ENCODE measurements at regions not wholly inside any gene's neighbourhood (a gene's known extent, or its start where the extent isn't known, plus 50 kb on each side); places are given as distances from the start of the nearest gene placed in this dataset.
"Not testable (repeated sequence)": the region's sequence is repeated elsewhere in the genome, so short reads cannot be mapped to it uniquely, and the experiment has no call there.

DNA sequence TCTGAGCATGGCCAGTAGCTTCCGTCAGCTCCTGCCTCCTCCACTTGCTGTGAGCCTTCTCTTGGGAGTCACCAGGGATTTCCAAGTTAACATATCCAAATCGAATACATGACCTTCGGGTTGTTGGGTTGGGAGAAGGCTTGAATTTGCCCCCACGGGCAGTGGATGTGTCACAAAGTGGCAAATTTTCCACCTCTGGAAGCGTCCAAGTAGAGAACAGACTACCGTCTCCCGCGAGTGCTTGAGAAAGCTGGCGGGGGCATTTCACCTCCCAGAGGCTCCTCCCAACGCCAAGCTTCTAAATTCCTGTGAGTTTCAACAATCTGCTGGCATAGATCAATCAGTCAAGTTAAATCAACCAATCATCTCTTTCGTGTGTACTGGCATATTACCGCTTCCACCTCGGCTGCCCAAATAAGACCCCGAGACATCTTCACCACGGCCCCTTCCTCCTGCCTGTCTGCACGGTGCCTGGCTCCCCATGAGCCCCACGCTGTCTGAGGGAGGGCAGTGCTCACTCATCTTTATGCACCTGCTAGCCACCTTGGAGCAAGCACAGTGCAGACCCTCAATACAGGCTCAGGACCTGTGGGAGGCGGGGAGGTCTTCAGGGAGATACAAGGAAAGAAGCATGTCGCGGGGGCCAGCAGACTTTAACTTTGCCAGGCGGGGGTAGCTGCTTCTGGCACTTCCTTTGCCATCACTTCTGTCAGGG is 79.1 kb downstream of the MRPL36 start:
- H3K4me3 ChIP-seq (ENCODE audit: low read length), result no peak overlapping the region
- no peaks in the 10 kb centered on the region for H3K27me3 ChIP-seq (ENCODE audit: control insufficient read depth, insufficient read depth, low read length)
- H3K4me2 ChIP-seq (ENCODE audit: low read length), result no peak overlapping the region
- H3K9ac ChIP-seq (ENCODE audit: low read depth, low read length), result no peak overlapping the region
- no peaks in the 10 kb centered on the region for H3K36me3 ChIP-seq (ENCODE audit: insufficient read depth, low read length)
- H3K4me1 ChIP-seq (ENCODE audit: control insufficient read depth, insufficient read depth, low read length), result no peaks in the 10 kb centered on the region
- H3K9me3 ChIP-seq (replicated peaks; ENCODE audit: low read length), result peaks cover 4% of the 10 kb centered on the region

DNA sequence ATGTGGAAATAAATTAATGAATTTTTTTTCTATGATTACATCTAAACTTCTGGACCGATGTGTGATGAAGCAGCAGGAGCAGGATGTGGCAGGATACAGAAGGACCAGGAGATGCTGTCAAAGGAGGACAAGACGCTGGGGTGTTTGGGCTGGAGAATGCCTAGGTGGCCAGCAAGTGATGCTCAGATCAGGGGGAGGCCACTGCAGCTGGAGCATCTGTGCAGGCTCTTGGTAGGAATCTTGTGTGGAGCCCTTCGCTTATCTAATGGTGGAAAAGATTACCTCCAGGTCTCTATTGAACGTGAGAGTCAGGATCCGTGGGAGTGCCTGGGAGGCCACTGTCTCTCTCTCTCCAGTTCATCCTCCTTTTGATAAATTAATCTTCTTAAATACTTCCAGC is 79.8 kb downstream of the MRPL36 start:
- Histone ChIP-seq H3K9ac (ENCODE audit: low read depth, low read length) (no peak overlapping the region), H3K4me3 (ENCODE audit: low read length) (no peak overlapping the region), H3K27me3 (ENCODE audit: control insufficient read depth, insufficient read depth, low read length) (no peaks in the 10 kb centered on the region), H3K36me3 (ENCODE audit: insufficient read depth, low read length) (no peaks in the 10 kb centered on the region), H3K4me2 (ENCODE audit: low read length) (no peak overlapping the region), H3K9me3 (replicated peaks; ENCODE audit: low read length) (peaks cover 4% of the 10 kb centered on the region), H3K4me1 (ENCODE audit: control insufficient read depth, insufficient read depth, low read length) (no peaks in the 10 kb centered on the region)

DNA sequence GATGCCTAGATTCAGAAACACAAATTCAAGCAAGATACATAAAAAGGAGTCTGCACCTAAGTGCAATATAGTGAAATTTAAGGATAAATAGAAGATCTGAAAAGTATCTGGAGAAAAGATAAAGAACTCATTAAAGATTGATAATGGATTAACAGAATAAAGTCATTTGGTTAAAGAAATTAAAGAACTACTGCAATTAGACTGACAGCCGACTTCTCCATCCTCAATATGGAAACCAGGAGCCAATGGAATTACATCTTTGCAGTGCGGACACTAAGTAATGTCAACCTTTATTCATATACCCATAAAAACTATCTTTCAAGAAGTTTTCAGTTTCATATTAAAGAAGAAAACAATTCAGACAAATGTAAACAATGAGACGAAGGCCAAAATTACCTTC is 81.0 kb downstream of the MRPL36 start:
- Histone ChIP-seq H3K4me1 (ENCODE audit: control insufficient read depth, insufficient read depth, low read length) (no peaks in the 10 kb centered on the region), H3K4me2 (ENCODE audit: low read length) (no peak overlapping the region), H3K9me3 (replicated peaks; ENCODE audit: low read length) (peaks cover 4% of the 10 kb centered on the region), H3K36me3 (ENCODE audit: insufficient read depth, low read length) (no peaks in the 10 kb centered on the region), H3K4me3 (ENCODE audit: low read length) (no peak overlapping the region), H3K27me3 (ENCODE audit: control insufficient read depth, insufficient read depth, low read length) (no peaks in the 10 kb centered on the region), H3K9ac (ENCODE audit: low read depth, low read length) (no peak overlapping the region)

DNA sequence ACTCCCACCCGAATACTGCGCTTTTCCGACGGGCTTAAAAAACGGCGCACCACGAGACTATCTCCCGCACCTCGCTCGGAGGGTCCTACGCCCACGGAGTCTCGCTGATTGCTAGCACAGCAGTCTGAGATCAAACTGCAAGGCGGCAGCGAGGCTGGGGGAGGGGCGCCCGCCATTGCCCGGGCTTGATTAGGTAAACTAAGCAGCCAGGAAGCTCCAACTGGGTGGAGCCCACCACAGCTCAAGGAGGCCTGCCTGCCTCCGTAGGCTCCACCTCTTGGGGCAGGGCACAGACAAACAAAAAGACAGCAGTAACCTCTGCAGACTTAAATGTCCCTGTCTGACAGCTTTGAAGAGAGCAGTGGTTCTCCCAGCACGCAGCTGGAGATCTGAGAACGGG is 89.5 kb downstream of the MRPL36 start:
- H3K27me3 ChIP-seq (ENCODE audit: control insufficient read depth, insufficient read depth, low read length); H3K9ac ChIP-seq (ENCODE audit: low read depth, low read length); H3K4me3 ChIP-seq (ENCODE audit: low read length); H3K4me1 ChIP-seq (ENCODE audit: control insufficient read depth, insufficient read depth, low read length); H3K9me3 ChIP-seq (replicated peaks; ENCODE audit: low read length); H3K4me2 ChIP-seq (ENCODE audit: low read length); H3K36me3 ChIP-seq (ENCODE audit: insufficient read depth, low read length): not testable (repeated sequence)

DNA sequence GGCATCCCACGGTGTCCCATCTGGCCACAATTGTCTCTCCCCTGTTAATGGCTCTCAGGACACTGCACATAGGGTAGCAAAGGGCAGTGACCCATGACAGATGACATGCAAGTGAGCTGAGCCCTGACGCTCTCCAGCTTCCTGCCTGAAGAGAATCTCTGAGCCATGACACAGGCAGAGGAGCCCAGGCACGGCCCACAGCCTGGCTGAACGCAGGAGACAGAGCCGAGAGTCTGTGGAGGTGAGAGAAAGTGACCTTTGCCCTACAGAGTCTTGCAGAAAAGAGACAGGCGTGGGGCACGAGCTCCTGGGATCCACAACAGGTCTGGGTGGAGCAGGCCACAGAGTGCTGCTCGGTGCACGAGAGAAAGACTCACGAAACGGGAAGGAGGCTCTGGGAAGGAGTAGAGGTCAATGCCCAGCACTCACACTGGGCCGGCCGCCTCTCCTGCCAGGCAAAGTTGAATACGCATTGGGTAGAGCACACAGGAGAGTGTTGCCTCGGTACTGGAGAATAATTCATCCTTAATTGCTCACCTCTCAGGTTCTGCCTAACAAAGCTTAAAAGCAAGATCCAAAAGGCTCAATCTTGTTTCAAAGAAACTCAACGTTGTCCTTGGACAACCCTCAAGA is 90.3 kb downstream of the MRPL36 start:
- peaks cover 2% of the 10 kb centered on the region for H3K27me3 ChIP-seq (ENCODE audit: control insufficient read depth, insufficient read depth, low read length)
- H3K4me1 ChIP-seq (ENCODE audit: control insufficient read depth, insufficient read depth, low read length), result no peaks in the 10 kb centered on the region
- H3K36me3 ChIP-seq (ENCODE audit: insufficient read depth, low read length), result no peaks in the 10 kb centered on the region
- H3K4me3 ChIP-seq (ENCODE audit: low read length), result no peak overlapping the region
- no peaks in the 10 kb centered on the region for H3K9me3 ChIP-seq (replicated peaks; ENCODE audit: low read length)
- H3K4me2 ChIP-seq (ENCODE audit: low read length), result no peak overlapping the region
- H3K9ac ChIP-seq (ENCODE audit: low read depth, low read length), result no peak overlapping the region

DNA sequence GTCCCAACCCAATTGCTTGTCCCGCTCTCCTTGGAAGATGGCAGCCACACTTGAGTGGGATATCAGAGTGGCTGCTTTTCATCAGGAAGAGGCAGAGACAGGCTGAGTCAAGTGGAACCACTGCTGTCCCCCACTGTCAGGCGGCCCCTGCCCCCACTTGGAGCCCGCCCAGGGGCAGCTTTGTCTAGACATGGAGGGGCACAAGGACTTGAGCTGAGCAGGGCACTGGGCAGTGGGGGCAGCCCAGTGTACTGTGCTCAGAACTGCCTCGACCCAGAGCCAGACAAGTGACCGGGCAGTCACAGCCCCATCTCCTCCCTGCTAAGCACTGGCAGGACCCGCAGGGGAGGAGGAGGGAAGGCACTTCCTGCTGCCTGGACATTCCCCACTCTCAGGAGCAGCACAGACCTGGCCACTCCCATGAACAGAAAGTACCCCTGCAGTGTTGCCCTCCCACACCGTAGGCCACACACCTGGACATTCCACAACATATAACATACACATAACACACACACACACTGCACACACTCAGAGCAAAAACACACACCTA is 91.0 kb downstream of the MRPL36 start:
- peaks cover 2% of the 10 kb centered on the region for H3K27me3 ChIP-seq (ENCODE audit: control insufficient read depth, insufficient read depth, low read length)
- H3K4me2 ChIP-seq (ENCODE audit: low read length), result no peak overlapping the region
- no peaks in the 10 kb centered on the region for H3K9me3 ChIP-seq (replicated peaks; ENCODE audit: low read length)
- H3K9ac ChIP-seq (ENCODE audit: low read depth, low read length), result no peak overlapping the region
- H3K36me3 ChIP-seq (ENCODE audit: insufficient read depth, low read length), result no peaks in the 10 kb centered on the region
- H3K4me1 ChIP-seq (ENCODE audit: control insufficient read depth, insufficient read depth, low read length), result no peaks in the 10 kb centered on the region
- no peak overlapping the region for H3K4me3 ChIP-seq (ENCODE audit: low read length)

DNA sequence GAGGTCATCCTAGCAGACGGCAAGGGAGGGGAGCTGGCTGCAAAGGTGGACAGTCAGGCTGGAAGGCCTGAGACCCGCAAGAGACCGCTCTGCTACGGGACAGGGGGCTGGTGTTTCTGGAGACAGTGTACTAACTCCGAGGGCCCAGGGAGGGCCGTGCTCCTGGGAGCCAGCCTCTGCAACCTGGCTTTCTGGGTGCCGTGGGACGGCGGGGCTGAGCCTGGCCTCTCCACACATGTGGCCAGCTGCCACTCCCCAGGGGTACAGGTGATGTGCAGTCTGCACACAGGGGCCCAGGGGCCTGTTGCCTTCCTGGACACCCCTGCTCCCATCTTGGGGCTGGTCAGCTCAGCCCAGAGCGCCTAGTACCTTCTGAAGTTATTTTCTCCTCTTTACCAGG is 92.2 kb downstream of the MRPL36 start:
- H3K4me2 ChIP-seq (ENCODE audit: low read length), result no peak overlapping the region
- no peak overlapping the region for H3K9ac ChIP-seq (ENCODE audit: low read depth, low read length)
- H3K9me3 ChIP-seq (replicated peaks; ENCODE audit: low read length), result no peaks in the 10 kb centered on the region
- peaks cover 4% of the 10 kb centered on the region for H3K27me3 ChIP-seq (ENCODE audit: control insufficient read depth, insufficient read depth, low read length)
- no peaks in the 10 kb centered on the region for H3K4me1 ChIP-seq (ENCODE audit: control insufficient read depth, insufficient read depth, low read length)
- no peak overlapping the region for H3K4me3 ChIP-seq (ENCODE audit: low read length)
- H3K36me3 ChIP-seq (ENCODE audit: insufficient read depth, low read length), result no peaks in the 10 kb centered on the region

DNA sequence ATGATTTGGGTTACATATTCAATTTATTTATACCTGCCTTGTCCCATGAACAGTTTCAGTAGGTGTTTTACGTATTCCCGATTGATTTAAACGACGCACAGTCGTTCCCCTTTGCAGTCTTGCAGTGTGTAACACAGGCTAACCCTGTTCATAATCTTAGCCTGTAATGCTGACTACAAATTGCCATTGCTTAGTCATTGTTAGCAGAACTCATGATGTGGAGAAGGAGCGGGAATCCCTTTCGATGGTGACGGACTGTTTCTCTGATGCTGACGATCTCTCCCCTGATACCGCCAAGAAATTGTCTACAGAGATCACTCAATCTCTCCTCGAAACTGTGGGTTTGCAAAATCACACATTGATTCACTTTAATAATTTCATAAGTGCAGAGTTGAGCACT is 93.2 kb downstream of the MRPL36 start:
- no peaks in the 10 kb centered on the region for H3K36me3 ChIP-seq (ENCODE audit: insufficient read depth, low read length)
- H3K4me2 ChIP-seq (ENCODE audit: low read length), result no peak overlapping the region
- no peak overlapping the region for H3K9ac ChIP-seq (ENCODE audit: low read depth, low read length)
- no peak overlapping the region for H3K4me3 ChIP-seq (ENCODE audit: low read length)
- no peaks in the 10 kb centered on the region for H3K4me1 ChIP-seq (ENCODE audit: control insufficient read depth, insufficient read depth, low read length)
- H3K9me3 ChIP-seq (replicated peaks; ENCODE audit: low read length), result no peaks in the 10 kb centered on the region
- peaks cover 5% of the 10 kb centered on the region for H3K27me3 ChIP-seq (ENCODE audit: control insufficient read depth, insufficient read depth, low read length)

DNA sequence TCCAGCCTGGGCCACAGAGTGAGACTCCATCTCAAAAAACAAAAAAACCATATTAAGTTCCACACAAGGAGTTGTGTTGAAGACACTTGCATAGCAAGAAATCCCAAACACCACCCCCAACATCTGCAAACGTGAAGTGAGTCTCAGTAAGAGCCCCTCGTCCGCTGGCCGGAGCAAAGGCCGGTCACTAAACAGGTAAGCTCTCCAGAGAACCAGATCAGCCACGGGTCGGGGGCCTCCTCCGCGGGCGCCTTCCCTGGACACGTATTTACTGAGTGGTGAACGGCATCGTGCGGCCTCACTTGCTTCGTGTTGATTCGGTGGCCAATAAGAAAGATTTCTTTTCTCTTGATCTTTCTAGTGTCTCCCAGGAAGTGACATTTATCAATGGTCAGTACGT is 93.6 kb downstream of the MRPL36 start:
- H3K27me3 ChIP-seq (ENCODE audit: control insufficient read depth, insufficient read depth, low read length), result peaks cover 5% of the 10 kb centered on the region
- no peak overlapping the region for H3K9ac ChIP-seq (ENCODE audit: low read depth, low read length)
- no peaks in the 10 kb centered on the region for H3K36me3 ChIP-seq (ENCODE audit: insufficient read depth, low read length)
- H3K9me3 ChIP-seq (replicated peaks; ENCODE audit: low read length), result no peaks in the 10 kb centered on the region
- no peaks in the 10 kb centered on the region for H3K4me1 ChIP-seq (ENCODE audit: control insufficient read depth, insufficient read depth, low read length)
- no peak overlapping the region for H3K4me3 ChIP-seq (ENCODE audit: low read length)
- H3K4me2 ChIP-seq (ENCODE audit: low read length), result no peak overlapping the region

DNA sequence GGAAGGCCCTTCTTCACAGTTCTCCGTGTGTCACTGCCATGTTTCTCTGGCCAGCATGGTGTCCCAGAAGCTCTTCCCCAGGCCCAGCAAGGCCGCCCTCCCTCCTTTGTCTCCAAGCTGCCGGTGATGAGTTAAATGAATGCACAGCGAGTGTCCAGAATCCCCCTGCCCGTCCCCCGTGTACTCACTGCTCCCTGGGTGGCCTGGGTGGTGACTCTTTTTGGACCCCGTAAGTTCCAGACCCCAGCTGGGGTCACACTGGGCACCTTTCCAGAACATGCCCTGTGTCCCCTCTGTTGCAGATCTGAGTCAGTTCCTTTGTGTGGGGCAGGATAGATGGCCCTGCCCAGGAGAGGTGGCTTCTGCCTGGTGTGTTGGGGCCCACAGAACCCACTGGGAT is 95.0 kb downstream of the MRPL36 start:
- no peaks in the 10 kb centered on the region for H3K9me3 ChIP-seq (replicated peaks; ENCODE audit: low read length)
- peaks cover 5% of the 10 kb centered on the region for H3K27me3 ChIP-seq (ENCODE audit: control insufficient read depth, insufficient read depth, low read length)
- no peak overlapping the region for H3K9ac ChIP-seq (ENCODE audit: low read depth, low read length)
- H3K4me1 ChIP-seq (ENCODE audit: control insufficient read depth, insufficient read depth, low read length), result no peaks in the 10 kb centered on the region
- H3K4me3 ChIP-seq (ENCODE audit: low read length), result no peak overlapping the region
- no peaks in the 10 kb centered on the region for H3K36me3 ChIP-seq (ENCODE audit: insufficient read depth, low read length)
- no peak overlapping the region for H3K4me2 ChIP-seq (ENCODE audit: low read length)

DNA sequence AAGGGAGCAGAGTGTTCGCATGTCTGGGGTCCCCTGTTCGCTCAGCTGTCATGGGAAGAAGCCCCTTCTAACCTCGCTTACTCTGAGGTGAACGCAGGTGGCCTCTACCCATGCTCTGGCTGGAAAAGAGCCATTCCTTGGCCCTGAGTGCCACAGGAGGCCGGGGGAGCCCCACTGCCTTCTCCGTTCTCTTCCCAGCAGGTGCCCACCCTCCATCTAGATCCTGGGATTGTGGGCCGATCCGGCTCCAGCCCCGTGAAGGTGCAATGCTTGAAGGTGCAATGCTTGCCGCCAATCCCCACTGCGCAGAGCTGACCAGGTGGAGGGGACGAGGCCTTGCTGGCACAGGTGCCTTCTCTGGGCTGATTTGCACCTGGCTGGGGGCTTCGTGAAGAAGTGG is 95.4 kb downstream of the MRPL36 start:
- Histone ChIP-seq H3K36me3 (ENCODE audit: insufficient read depth, low read length) (no peaks in the 10 kb centered on the region), H3K4me1 (ENCODE audit: control insufficient read depth, insufficient read depth, low read length) (no peaks in the 10 kb centered on the region), H3K9ac (ENCODE audit: low read depth, low read length) (no peak overlapping the region), H3K4me2 (ENCODE audit: low read length) (no peak overlapping the region), H3K4me3 (ENCODE audit: low read length) (no peak overlapping the region), H3K9me3 (replicated peaks; ENCODE audit: low read length) (no peaks in the 10 kb centered on the region), H3K27me3 (ENCODE audit: control insufficient read depth, insufficient read depth, low read length) (peaks cover 5% of the 10 kb centered on the region)
